A549 (cell line): ENCODE measurements at regions not wholly inside any gene's neighbourhood (a gene's known extent, or its start where the extent isn't known, plus 50 kb on each side); places are given as distances from the start of the nearest gene placed in this dataset.

Experiments used
- ATAC-seq, 2 experiments: fragments of 200-7000 bp in 1 of 2; fragments of >200 bp in 1 of 2; cut with Nextera tagmentation in 1 of 2; cut with Tn5 transposase in 1 of 2; 3 replicates each; pipeline versions ENCODE4 v1.8.0 to v1.9.1; 2018 to 2020; ENCODE audit warnings: mild to moderate bottlenecking in 1 of 2, moderate library complexity in 1 of 2
- CTCF ChIA-PET: fragments of 300-600 bp; sonication (Branson Sonifier 250); formaldehyde crosslinking; extraction: SDS; loops from one replicate; lab custom pipeline; 2021; ENCODE audit warnings: antibody characterized with exemption, inconsistent platforms; lab: Yijun Ruan, JAX
- POLR2A ChIA-PET: fragments of 350-600 bp; formaldehyde crosslinking; extraction: SDS; loops from one replicate; lab custom pipeline; 2021; ENCODE audit warnings: antibody characterized with exemption, inconsistent platforms; lab: Yijun Ruan, JAX
- DNase-seq, 2 experiments: peaks; one replicate each; pipeline versions ENCODE4 v3.0.0 to v3.0.0-alpha.2; 2011 to 2016; ENCODE audit warnings: low read depth in 1 of 2, low spot score in 1 of 2
- FAIRE-seq: peaks from 2 replicates; lab custom pipeline; 2011; peaks lifted over from hg19 to GRCh38; lab: Jason Lieb, UNC
- H3K27ac ChIP-seq, 2 experiments: fragments of >200 bp; sonication (Bioruptor Twin); formaldehyde crosslinking; 3 replicates each; pipeline ENCODE4 v1.5.1; 2016 to 2017
- H3K4me1 ChIP-seq: fragments of >200 bp; sonication (Bioruptor Twin); formaldehyde crosslinking; 3 replicates; pipeline ENCODE4 v1.6.1; 2016
- H3K4me2 ChIP-seq: fragments of >200 bp; sonication (Bioruptor Twin); formaldehyde crosslinking; 3 replicates; pipeline ENCODE4 v1.6.1; 2016
- H3K4me3 ChIP-seq: fragments of >200 bp; sonication (Bioruptor Twin); formaldehyde crosslinking; 3 replicates; pipeline ENCODE4 v1.5.1; 2016
- H3K9me3 ChIP-seq: fragments of >200 bp; sonication (Bioruptor Twin); formaldehyde crosslinking; 3 replicates; pipeline ENCODE4 v1.6.1; 2016
- ATOH8 ChIP-seq: fragments of 250-450 bp; sonication (Bioruptor Pico); IDR thresholded peaks from 2 replicates; pipeline ENCODE4 v1.5.0; 2020; ENCODE audit warnings: low read depth, mild to moderate bottlenecking, moderate library complexity
- CBX2 ChIP-seq: fragments of 200-600 bp; sonication (generic); IDR thresholded peaks from 2 replicates; pipeline ENCODE4 v1.6.1; 2016; ENCODE audit warnings: low read depth, mild to moderate bottlenecking, borderline replicate concordance
- CBX8 ChIP-seq: fragments of 200-600 bp; sonication (generic); IDR thresholded peaks from 2 replicates; pipeline ENCODE4 v1.6.1; 2016
- CEBPB ChIP-seq, 2 experiments: fragments of >200 bp in 1 of 2; sonication (Bioruptor Twin) in 1 of 2; formaldehyde crosslinking in 1 of 2; IDR thresholded peaks; 2 replicates each; pipeline ENCODE4 v1.6.1; 2012 to 2016
- CHD2 ChIP-seq: fragments of 150-350 bp; IDR thresholded peaks from 2 replicates; pipeline ENCODE4 v1.6.1; 2014; ENCODE audit warnings: low read length; ENCODE audit not compliant: partially characterized antibody
- EP300 ChIP-seq, 2 experiments: fragments of >200 bp; sonication (Bioruptor Twin); formaldehyde crosslinking; IDR thresholded peaks; 2 replicates in 1 of 2; 3 replicates in 1 of 2; pipeline ENCODE4 v1.6.1; 2016 to 2017
- ESRRA ChIP-seq: fragments of 150-350 bp; IDR thresholded peaks from 2 replicates; pipeline ENCODE4 v1.6.1; 2014; ENCODE audit warnings: mild to moderate bottlenecking, low read length, borderline replicate concordance
- FOSL2 ChIP-seq, 2 experiments: fragments of 450-650 bp in 1 of 2; fragments of >200 bp in 1 of 2; sonication (Bioruptor Twin) in 1 of 2; formaldehyde crosslinking; IDR thresholded peaks; 2 replicates each; pipeline versions ENCODE4 v1.5.0 to v1.6.1; 2016 to 2020; ENCODE audit warnings: mild to moderate bottlenecking in 1 of 2, moderate library complexity in 1 of 2
- GATA3 ChIP-seq: IDR thresholded peaks from 2 replicates; pipeline ENCODE4 v1.6.1; 2012; ENCODE audit warnings: borderline replicate concordance
- HEYL ChIP-seq: fragments of 250-450 bp; sonication (Bioruptor Pico); IDR thresholded peaks from 2 replicates; pipeline ENCODE4 v1.8.0; 2021; ENCODE audit warnings: mild to moderate bottlenecking, moderate library complexity
- HOXB13 ChIP-seq: fragments of 250-450 bp; sonication (Bioruptor Pico); IDR thresholded peaks from 2 replicates; pipeline ENCODE4 v1.5.0; 2020; ENCODE audit warnings: low read depth, mild to moderate bottlenecking, moderate library complexity
- JUN ChIP-seq, 2 experiments: fragments of >200 bp; sonication (Bioruptor Twin); formaldehyde crosslinking; IDR thresholded peaks; 2 replicates in 1 of 2; 3 replicates in 1 of 2; pipeline ENCODE4 v1.6.1; 2016 to 2017
- KDM1A ChIP-seq: fragments of 200-600 bp; sonication (generic); IDR thresholded peaks from 2 replicates; pipeline ENCODE4 v1.6.1; 2016; ENCODE audit warnings: low read depth, mild to moderate bottlenecking
- MAZ ChIP-seq: fragments of 150-350 bp; IDR thresholded peaks from 2 replicates; pipeline ENCODE4 v1.6.1; 2014; ENCODE audit warnings: antibody characterized with exemption, low read depth, low read length, borderline replicate concordance
- MYC ChIP-seq: IDR thresholded peaks from 2 replicates; pipeline ENCODE4 v1.6.1; 2012; ENCODE audit warnings: mild to moderate bottlenecking, inconsistent platforms, low read length, improper control_type of control experiment, borderline replicate concordance
- NPAS2 ChIP-seq: fragments of 250-450 bp; sonication (Bioruptor Pico); IDR thresholded peaks from 2 replicates; pipeline ENCODE4 v1.8.0; 2022; ENCODE audit warnings: mild to moderate bottlenecking, moderate library complexity, borderline replicate concordance
- PBX3 ChIP-seq: IDR thresholded peaks from 2 replicates; pipeline ENCODE4 v1.6.1; 2012
- PHF8 ChIP-seq: fragments of 200-600 bp; sonication (generic); IDR thresholded peaks from 2 replicates; pipeline ENCODE4 v1.6.1; 2016; ENCODE audit warnings: low read depth, mild to moderate bottlenecking, antibody characterized with exemption, moderate library complexity, borderline replicate concordance
- POLR2A ChIP-seq: IDR thresholded peaks from 2 replicates; pipeline ENCODE4 v1.6.1; 2012; ENCODE audit warnings: mild to moderate bottlenecking, low read length
- RFX5 ChIP-seq: fragments of 450-650 bp; IDR thresholded peaks from 2 replicates; pipeline ENCODE4 v1.7.1; 2014; ENCODE audit warnings: antibody characterized with exemption, mild to moderate bottlenecking, moderate library complexity
- RNF2 ChIP-seq: fragments of 200-600 bp; sonication (generic); IDR thresholded peaks from 2 replicates; pipeline ENCODE4 v1.6.1; 2016; ENCODE audit warnings: low read depth, mild to moderate bottlenecking, antibody characterized with exemption, moderate library complexity, borderline replicate concordance
- SMC3 ChIP-seq: fragments of >200 bp; sonication (Bioruptor Twin); formaldehyde crosslinking; IDR thresholded peaks from 3 replicates; pipeline ENCODE4 v1.6.1; 2018; ENCODE audit warnings: inconsistent platforms
- ZNF302 ChIP-seq: fragments of 250-450 bp; sonication (Bioruptor Pico); IDR thresholded peaks from 2 replicates; pipeline ENCODE4 v1.9.0; 2021; ENCODE audit warnings: inconsistent platforms, mild to moderate bottlenecking, moderate library complexity
- ZSCAN20 ChIP-seq: fragments of 250-450 bp; sonication (Bioruptor Pico); IDR thresholded peaks from 2 replicates; pipeline ENCODE4 v1.8.0; 2022; ENCODE audit warnings: mild to moderate bottlenecking, moderate library complexity
- WGBS: methylation state at CpG from one replicate; pipeline ENCODE4 v1.1.6; 2017; ENCODE audit errors: missing lambda C conversion rate; 5-methylcytosine and 5-hydroxymethylcytosine counted together
- TF ChIP-seq, protein P1 (sequence below): fragments of 250-450 bp; sonication (Bioruptor Pico); IDR thresholded peaks from 2 replicates; pipeline ENCODE4 v1.5.0; 2021; ENCODE audit warnings: mild to moderate bottlenecking, moderate library complexity, borderline replicate concordance

DNA sequence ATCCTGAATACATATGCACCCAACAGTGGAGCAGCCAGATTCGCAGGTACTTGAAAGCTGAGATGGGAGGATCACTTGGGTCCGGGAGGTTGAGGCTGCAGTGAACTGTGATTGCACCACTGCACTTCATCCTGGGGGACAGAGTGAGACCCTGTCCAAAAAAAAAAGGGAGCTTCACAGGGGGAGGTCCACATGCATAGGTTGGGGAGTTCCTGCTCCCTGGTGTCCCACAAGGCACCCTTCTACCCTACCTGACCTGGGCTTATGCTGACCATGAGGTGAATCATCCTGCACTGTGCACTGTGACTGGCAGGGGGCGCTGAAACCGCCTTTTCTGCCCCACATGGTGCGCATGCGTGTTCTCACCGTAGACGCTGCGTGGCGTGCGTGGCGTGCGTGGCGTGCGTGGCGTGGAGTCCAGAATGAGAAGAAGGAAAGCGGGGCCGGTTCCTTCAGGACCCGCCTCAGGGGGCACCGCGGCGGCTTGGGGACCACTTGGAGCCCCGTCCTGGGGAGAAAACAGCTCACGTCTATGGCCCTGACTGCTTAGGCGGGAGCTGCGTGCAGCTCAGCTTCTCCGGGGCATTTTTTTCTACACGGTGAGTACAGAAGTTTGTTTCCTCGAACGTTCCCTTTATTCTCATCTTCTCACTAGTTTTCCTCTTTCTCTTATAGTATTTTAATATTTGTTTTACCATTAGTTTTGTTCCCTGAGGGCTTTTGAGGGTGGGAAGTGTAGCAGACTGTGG is 116.6 kb upstream of the GRK3 start (continued):
- TF ChIP-seq, protein P1, sequence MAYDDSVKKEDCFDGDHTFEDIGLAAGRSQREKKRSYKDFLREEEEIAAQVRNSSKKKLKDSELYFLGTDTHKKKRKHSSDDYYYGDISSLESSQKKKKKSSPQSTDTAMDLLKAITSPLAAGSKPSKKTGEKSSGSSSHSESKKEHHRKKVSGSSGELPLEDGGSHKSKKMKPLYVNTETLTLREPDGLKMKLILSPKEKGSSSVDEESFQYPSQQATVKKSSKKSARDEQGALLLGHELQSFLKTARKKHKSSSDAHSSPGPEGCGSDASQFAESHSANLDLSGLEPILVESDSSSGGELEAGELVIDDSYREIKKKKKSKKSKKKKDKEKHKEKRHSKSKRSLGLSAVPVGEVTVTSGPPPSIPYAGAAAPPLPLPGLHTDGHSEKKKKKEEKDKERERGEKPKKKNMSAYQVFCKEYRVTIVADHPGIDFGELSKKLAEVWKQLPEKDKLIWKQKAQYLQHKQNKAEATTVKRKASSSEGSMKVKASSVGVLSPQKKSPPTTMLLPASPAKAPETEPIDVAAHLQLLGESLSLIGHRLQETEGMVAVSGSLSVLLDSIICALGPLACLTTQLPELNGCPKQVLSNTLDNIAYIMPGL (CRISPR knock-in tag) = no peak
- no peak for TF ChIP-seq HEYL (CRISPR knock-in tag)
- no peak for TF ChIP-seq GATA3
- no peak for TF ChIP-seq MAZ
- TF ChIP-seq NPAS2 = no peak
- no peak for TF ChIP-seq RNF2
- no peak for TF ChIP-seq CBX2

GRCh38 chr22:25448435-25449051 is 115.9 kb upstream of the GRK3 start:
- peak overlapping the region; percentile 81 to 97 for H3K27ac ChIP-seq
- peak overlapping the region; percentile 75 for H3K4me3 ChIP-seq
- DNase-seq (peak in 1 of 2 experiments; percentile 7), FAIRE-seq (no peak), ATAC-seq (peak; percentile 59 to 63; a peak in 5 of 6 replicates)
- H3K4me1 ChIP-seq = peaks cover 8% of the 10 kb centered on the region; the same call in 1 of the 3 replicates
- H3K9me3 ChIP-seq = no peaks in the 10 kb centered on the region
- POLR2A ChIA-PET = no interaction called here
- peak overlapping the region; percentile 93 for H3K4me2 ChIP-seq
- TF ChIP-seq HOXB13 (CRISPR knock-in tag) (no peak), ESRRA (no peak), PHF8 (0 out of 2 replicates have a peak, but pooled peaks have one; percentile 5), EP300 (IDR thresholded peaks at IDR 0.05) (no peak)
- TF ChIP-seq, protein P1 (CRISPR knock-in tag) = no peak
- CTCF ChIA-PET = interaction anchor here (0.7 to 1.5 kb wide), 5 partner anchors 34 to 330 kb away, joined by 3 read pairs; no protein-coding TSS in a partner anchor
- 4% methylated on average over 10 of the region's 16 CpGs for WGBS

DNA sequence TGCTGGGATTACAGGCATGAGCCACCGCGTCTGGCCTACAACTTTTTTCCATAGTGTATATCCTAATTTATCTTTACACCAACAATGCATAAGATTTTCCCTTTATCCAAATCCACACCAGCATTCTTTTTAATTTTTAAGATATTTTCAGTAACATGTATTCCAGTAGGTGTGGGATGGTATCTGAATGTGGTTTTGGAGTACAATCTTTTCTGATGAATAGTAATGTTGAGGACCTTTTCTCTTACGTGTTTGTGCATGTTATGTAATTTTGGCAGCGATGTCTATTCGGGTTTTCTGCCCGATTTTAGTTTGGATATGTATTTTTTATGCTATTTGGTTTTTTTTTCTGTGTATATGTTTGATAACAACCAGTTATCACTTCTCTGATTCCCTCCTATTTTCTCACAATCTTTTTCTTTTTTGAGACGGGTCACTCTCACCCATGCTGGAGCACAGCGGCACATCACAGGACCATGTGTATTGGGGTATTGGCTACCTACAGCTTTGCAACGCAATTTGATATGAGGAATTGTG is 114.6 kb upstream of the GRK3 start:
- ATAC-seq = no peak
- Histone ChIP-seq H3K27ac (no peak overlapping the region), H3K4me1 (peaks cover 8% of the 10 kb centered on the region; the same call in 1 of the 3 replicates), H3K4me3 (no peak overlapping the region), H3K4me2 (peak overlapping the region; percentile 93), H3K9me3 (no peaks in the 10 kb centered on the region)
- no peak for DNase-seq
- ChIA-PET CTCF (interaction anchor here (1.2 to 1.3 kb wide), 2 partner anchors 214 to 323 kb away, joined by 3 read pairs; no protein-coding TSS in a partner anchor), POLR2A (no interaction called here)
- FAIRE-seq = no peak
- 92% methylated on average over 9 of the region's 9 CpGs for WGBS
- TF ChIP-seq GATA3 (no peak), MYC (no peak), FOSL2 (IDR thresholded peaks at IDR 0.05) (no peak), FOSL2 (CRISPR knock-in tag; IDR thresholded peaks at IDR 0.05) (no peak), ATOH8 (CRISPR knock-in tag) (no peak), ZSCAN20 (CRISPR knock-in tag) (no peak), CHD2 (no peak), PBX3 (no peak), SMC3 (no peak), CEBPB (IDR thresholded peaks at IDR 0.05) (no peak), RFX5 (no peak), ESRRA (no peak), JUN (IDR thresholded peaks at IDR 0.05) (no peak), ZNF302 (CRISPR knock-in tag) (no peak), CBX8 (no peak), KDM1A (no peak), POLR2A (no peak)
